RWPE2 (cell line): ENCODE measurements at regions not wholly inside any gene's neighbourhood (a gene's known extent, or its start where the extent isn't known, plus 50 kb on each side); places are given as distances from the start of the nearest gene placed in this dataset.

Source experiments
- ATAC-seq: fragments of 200-7000 bp; cut with Tn5 transposase; 3 replicates; pipeline ENCODE4 v1.9.1; 2021; ENCODE audit warnings: low read depth
- DNase-seq: peaks from one replicate; pipeline ENCODE4 v3.0.0-alpha.2; 2020; ENCODE audit warnings: low spot score
- H3K27ac ChIP-seq: fragments of 450-650 bp; 2 replicates; pipeline ENCODE4 v1.5.1; 2017; ENCODE audit warnings: mild to moderate bottlenecking; ENCODE audit not compliant: poor library complexity, severe bottlenecking
- H3K27me3 ChIP-seq: fragments of 250-450 bp; sonication (Bioruptor Pico); 2 replicates; pipeline ENCODE4 v1.5.1; 2021; ENCODE audit warnings: mild to moderate bottlenecking, moderate library complexity; ENCODE audit not compliant: insufficient read depth, poor library complexity, severe bottlenecking
- H3K36me3 ChIP-seq: fragments of 250-450 bp; sonication (Bioruptor Pico); 2 replicates; pipeline ENCODE4 v1.5.1; 2020; ENCODE audit warnings: low read depth, mild to moderate bottlenecking, moderate library complexity
- H3K4me1 ChIP-seq: fragments of 250-450 bp; sonication (Bioruptor Pico); 2 replicates; pipeline ENCODE4 v1.5.1; 2021; ENCODE audit warnings: mild to moderate bottlenecking, moderate library complexity; ENCODE audit not compliant: insufficient read depth, poor library complexity, severe bottlenecking
- H3K4me3 ChIP-seq: fragments of 250-450 bp; sonication (Bioruptor Pico); 2 replicates; pipeline ENCODE4 v1.5.1; 2021; ENCODE audit warnings: mild to moderate bottlenecking, moderate library complexity; ENCODE audit not compliant: severe bottlenecking
- H3K9me3 ChIP-seq: fragments of 250-450 bp; sonication (Bioruptor Pico); 2 replicates; pipeline ENCODE4 v1.5.1; 2021; ENCODE audit warnings: mild to moderate bottlenecking, moderate library complexity; ENCODE audit not compliant: severe bottlenecking
- CTCF ChIP-seq: fragments of 450-650 bp; IDR thresholded peaks from one replicate; pipeline ENCODE4 v1.5.1; 2017; ENCODE audit warnings: mild to moderate bottlenecking, moderate library complexity; ENCODE audit not compliant: poor library complexity, severe bottlenecking

GRCh38 chr2:883260-883802 is 67.3 kb upstream of the SNTG2 start:
- Histone ChIP-seq H3K27ac (no peak overlapping the region), H3K4me1 (no peaks in the 10 kb centered on the region), H3K4me3 (no peak overlapping the region), H3K9me3 (no peaks in the 10 kb centered on the region), H3K36me3 (no peaks in the 10 kb centered on the region), H3K27me3 (peaks cover 28% of the 10 kb centered on the region)
- peak; percentile 22; the same call in 2 of the 3 replicates for ATAC-seq
- DNase-seq: no peak
- no peak for TF ChIP-seq CTCF

DNA sequence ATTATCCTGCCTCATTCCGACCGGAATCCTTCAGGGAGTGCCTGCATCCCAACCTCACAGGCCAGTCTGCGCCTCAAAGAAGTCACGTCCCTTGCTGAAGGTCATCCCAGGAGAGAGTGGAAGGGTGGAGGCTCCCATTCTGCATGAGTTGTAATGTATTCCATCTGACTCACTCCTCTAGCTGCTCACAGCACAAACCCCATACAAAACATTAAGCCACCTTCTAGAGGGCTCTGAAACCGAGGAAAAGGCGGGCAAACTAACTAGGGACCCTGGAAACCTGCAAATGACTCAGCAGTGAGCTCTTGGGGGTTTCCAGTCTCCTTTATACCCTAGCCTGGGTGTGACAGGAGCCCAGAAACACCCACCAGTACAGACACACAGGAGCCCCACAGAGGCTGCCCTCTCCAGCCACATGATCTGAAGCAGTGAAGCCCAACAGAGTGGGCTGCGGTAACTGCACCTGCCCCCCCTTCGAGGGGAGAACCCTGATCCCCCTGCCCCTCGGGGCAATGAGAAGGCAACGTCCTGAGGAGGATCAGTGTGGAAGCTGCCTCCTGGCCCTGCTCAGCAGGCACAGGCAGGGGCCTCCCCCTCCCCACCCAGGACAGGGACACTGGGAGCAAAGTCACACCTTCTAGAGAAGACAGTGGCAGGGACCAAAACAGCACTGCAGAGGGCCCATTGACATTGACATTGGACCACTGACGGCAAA is 69.3 kb upstream of the SNTG2 start:
- no peaks in the 10 kb centered on the region for H3K9me3 ChIP-seq
- H3K27ac ChIP-seq: no peak overlapping the region
- no peaks in the 10 kb centered on the region for H3K4me1 ChIP-seq
- DNase-seq (no peak), ATAC-seq (no peak)
- peaks cover 28% of the 10 kb centered on the region for H3K27me3 ChIP-seq
- no peak overlapping the region for H3K4me3 ChIP-seq
- no peaks in the 10 kb centered on the region for H3K36me3 ChIP-seq
- no peak for TF ChIP-seq CTCF

DNA sequence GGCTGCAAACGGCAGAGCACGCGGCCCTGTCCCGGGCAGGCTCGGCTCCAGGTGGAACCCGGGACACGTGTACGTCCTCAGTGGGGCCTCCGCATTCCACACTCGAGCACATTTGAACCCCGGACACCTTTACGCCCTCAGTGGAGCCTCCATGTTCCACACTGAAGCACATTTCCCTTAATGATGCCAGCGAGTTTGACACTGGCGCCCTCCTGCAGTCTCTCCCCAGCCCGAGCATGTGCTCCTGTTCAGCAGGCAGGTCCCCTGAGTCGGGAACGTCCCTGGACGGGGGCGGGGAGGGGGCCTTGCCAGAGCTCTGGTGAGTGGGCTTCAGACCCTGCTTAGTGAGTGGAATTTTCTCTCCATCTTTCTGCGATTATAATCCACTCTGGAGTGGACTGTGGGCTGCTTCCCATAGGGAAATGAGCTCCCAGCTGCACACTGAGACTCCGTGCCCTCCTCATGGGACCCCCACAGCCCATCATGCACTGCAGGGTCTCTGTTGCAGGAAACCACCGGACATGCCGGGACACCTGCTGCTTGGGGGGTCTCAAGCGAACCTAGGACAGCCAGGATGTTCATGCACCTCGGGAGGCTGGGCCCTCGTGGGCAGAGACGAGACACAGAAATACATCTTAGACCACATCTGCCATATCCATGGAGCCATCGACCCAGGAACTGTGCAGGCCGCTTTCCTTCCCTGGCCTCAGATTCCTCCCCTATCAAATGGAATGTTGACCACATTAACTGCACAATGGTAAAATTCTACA is 70.3 kb upstream of the SNTG2 start:
- no peaks in the 10 kb centered on the region for H3K9me3 ChIP-seq
- H3K27me3 ChIP-seq: peaks cover 28% of the 10 kb centered on the region
- H3K4me3 ChIP-seq: no peak overlapping the region
- no peak for TF ChIP-seq CTCF
- no peaks in the 10 kb centered on the region for H3K4me1 ChIP-seq
- H3K36me3 ChIP-seq: no peaks in the 10 kb centered on the region
- ATAC-seq (no peak), DNase-seq (no peak)
- H3K27ac ChIP-seq: no peak overlapping the region

GRCh38 chr2:879540-879939 is 71.1 kb upstream of the SNTG2 start:
- Histone ChIP-seq H3K4me3 (no peak overlapping the region), H3K27ac (no peak overlapping the region)
- no peak for ATAC-seq

More at GRCh38 chr2:879540-879939, 71.1 kb upstream of the SNTG2 start:
- no peak for TF ChIP-seq CTCF
- no peaks in the 10 kb centered on the region for H3K9me3 ChIP-seq
- no peaks in the 10 kb centered on the region for H3K4me1 ChIP-seq
- DNase-seq: no peak
- no peaks in the 10 kb centered on the region for H3K36me3 ChIP-seq
- peaks cover 29% of the 10 kb centered on the region for H3K27me3 ChIP-seq
